ENCODE measurements at regions not wholly inside any gene's neighbourhood (a gene's known extent, or its start where the extent isn't known, plus 50 kb on each side); places are given as distances from the start of the nearest gene placed in this dataset.
A peak's percentile ranks its signal among the peaks of the same experiment; 100 is the strongest.
"Not testable (repeated sequence)": the region's sequence is repeated elsewhere in the genome, so short reads cannot be mapped to it uniquely, and the experiment has no call there.

DNA sequence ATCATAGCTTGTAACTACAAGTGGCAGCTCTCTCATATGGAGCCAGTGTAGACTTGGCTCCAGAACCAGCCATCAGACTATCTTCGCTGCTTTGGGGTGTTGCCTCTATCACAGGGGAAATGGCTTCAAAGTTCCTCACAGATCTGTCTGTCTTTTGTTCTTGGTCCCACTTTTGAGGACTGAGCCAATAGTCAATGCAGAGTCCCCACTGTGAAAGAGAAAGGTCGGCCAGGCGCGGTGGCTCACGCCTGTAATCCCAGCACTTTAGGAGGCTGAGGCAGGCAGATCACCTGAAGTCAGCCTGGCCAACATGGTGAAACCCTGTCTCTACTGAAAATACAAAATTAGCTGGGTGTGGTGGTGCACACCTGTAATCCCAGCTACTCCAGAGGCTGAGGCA is 86.9 kb upstream of the FZD7 start:
- DNase-seq (ENCODE audit: low read depth), result not testable (repeated sequence)

DNA sequence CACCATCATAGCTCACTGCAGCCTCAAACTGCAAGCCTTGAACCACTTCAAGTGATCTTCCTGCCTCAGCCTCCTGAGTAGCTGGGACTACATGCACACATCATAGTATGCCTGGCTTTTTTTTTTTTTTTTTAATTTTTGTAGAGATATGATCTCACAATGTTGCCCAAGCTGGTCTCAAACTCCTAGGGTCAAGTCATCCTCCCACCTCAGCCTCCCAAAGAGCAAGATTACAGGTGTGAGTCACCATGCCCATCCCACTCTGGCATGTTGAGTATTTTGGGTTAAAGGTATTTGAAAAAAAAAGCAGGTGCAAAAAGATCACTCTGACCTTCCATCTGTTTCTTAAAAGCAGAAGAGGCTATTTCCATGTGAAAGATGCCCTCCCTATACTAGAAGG is 86.4 kb upstream of the FZD7 start:
- DNase-seq (ENCODE audit: low read depth), result no peak

- no peak for DNase-seq (ENCODE audit: low read depth)
Observed at GRCh38 chr2:201949181-201949926, 84.3 kb upstream of the FZD7 start.

- DNase-seq (ENCODE audit: low read depth), result no peak
Observed at GRCh38 chr2:201949927-201950246, 83.8 kb upstream of the FZD7 start.

DNA sequence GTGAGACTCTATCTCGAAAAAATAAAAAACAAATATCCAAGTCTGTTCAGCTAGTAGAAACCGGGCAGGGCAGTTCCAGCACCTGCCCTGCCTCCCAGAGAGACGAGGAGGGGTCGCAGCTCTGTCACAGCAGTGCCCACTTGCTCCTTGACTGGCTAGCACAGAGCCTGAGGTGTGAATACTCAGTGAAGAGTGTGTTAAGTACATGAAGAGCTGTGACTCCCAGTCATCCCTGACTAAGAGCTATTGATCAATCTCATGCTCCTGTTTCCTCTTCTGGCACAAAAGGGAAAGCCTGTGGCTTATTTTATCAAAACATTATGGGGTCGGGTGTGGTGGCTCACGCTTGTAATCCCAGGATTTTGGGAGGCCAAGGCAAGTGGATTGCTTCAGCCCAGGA is 83.0 kb upstream of the FZD7 start:
- DNase-seq (ENCODE audit: low read depth), result peak; percentile 50

GRCh38 chr2:201952187-201952586 is 81.5 kb upstream of the FZD7 start:
- DNase-seq (ENCODE audit: low read depth), result no peak

DNA sequence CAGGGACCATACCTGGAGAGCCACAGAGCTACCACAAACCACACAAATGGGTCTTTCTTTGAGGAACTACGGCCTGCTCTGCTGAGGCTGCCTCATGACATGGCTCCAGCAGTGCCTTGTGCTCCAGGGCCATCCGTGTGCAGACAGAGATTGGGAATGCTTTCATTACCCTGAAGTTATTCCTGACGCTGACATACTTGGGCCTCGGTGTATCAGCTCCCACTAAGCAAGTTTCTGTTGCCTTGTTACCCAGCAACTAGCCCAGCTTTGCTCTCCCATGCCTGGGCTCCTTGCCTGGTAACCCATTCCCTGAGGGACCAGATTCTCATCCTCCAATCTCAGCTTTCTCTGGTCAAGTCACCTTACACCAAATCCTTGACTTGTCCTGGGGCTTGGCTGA is 80.3 kb upstream of the FZD7 start:
- DNase-seq (ENCODE audit: low read depth), result no peak

DNA sequence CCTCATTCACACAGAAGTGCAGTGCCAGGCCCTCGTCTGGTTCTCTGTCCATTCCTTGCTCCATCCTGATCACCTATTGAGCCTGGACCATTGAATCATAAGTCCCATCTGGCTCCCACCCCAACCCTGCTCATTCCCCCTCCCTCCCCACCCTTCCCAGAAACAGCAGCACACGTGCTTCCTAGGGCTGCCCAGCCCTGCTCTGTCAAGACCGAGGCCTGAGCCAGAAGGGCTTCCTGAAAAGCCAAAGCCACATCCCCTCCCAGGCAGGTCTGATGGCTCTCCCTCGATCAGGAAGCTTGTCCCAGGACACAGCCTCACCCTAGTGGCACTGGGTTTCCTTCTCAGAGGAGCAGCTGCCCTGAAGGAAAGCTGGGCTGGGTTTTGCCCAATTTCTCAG is 79.8 kb upstream of the FZD7 start:
- no peak for DNase-seq (ENCODE audit: low read depth)

DNA sequence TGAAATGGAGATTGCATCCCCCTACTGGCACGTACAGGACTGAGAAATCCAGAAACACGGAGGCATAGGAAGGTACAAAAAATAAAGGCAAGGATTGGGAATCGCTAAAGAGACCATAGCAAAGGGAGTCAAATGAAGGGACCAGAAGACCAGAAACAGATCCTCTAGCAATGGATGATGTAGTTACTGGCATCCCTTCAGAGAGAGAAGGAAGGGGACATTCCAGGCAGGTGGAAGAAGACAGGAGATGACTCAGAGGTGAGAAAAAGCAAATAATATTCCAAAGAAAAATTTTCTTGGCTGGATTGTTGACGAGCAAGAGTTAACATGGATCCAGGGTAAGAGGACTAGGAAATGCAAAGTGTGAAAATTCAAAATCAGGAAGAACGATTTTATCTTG is 78.4 kb upstream of the FZD7 start:
- no peak for DNase-seq (ENCODE audit: low read depth)

DNA sequence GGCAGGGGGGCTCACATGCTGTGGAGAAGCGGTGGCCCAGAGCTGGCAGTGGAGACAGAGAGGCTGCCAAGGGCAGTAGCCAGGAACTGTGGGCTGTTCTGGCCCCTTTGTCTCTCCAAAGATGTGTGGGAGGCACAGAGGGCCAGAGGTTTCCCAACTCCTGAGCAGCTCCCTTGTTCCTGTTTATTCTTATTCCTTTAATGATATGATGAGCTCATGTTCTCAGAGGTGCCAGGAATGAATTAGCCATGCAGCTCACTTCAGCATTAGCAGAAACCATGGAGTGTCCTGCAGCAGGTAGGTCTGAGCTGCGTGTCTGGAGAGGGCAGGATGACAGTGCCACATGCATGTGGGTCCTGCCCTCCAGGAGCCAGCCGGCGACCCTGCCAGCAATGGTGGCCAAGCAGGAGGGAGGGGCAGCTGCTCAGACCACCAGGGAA is 77.9 kb upstream of the FZD7 start:
- DNase-seq (ENCODE audit: low read depth), result no peak

DNA sequence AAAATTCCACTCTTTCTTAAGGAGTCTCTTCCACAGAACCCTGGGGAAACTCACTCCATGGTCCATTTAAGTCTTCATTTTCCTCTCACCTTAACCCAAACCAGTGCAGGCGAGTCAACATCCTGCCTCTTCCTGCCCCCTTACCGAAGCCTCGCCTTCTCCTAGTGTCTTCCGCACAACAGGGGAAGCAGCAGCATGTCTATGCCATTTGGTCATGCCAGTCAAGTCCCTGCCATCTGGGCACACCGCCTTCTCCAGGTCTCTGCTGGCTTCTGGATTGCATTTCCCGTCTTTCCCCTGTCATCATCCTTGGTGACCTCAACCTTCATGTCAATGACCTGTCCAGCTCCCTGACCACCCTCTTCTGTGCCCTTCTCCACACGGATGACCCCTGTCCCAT is 77.3 kb upstream of the FZD7 start:
- DNase-seq (ENCODE audit: low read depth), result no peak

- no peak for DNase-seq (ENCODE audit: low read depth)
Observed at GRCh38 chr2:201957091-201957490, 76.6 kb upstream of the FZD7 start.

- DNase-seq (ENCODE audit: low read depth), result no peak
Observed at GRCh38 chr2:201959198-201959597, 74.5 kb upstream of the FZD7 start.

DNA sequence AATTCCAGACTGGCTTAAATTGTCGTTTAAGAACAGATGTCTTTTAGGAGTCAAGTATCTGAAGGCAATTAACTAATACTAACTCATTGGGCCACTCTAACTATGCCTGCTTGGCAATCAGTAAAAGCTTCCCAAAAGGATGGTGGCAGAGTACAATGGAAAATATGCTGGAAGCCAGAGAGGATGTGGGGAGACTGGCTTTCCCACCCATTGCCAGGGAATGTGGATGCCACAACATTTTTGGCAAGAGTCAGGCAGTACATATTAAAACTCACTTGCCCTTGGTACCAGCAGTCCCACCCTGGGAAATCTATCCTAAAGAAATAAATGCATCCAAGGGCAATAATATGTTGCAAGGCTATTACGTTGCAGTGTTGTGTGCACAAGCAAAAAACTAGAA is 74.0 kb upstream of the FZD7 start:
- DNase-seq (ENCODE audit: low read depth), result no peak

- DNase-seq (ENCODE audit: low read depth), result no peak
Observed at GRCh38 chr2:201960305-201960704, 73.3 kb upstream of the FZD7 start.

DNA sequence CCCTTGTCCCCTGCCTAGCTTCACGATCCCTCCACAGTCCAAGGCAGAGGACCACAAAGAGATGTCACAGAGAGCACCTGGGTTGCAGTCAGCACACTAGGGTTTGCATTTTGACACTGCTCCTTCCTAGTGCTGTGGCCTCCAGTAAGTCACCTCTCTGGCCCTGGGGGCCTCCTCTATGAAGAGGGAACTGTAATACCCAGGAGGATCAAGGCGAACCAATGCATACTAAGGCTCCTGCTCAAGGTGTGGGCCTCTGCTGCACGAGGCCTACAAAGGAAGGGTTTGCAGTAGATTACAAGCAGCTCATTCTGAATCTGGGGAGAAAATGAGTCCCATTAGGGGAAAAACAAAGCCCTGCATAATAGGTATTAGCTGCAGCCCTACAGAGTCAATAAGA is 72.3 kb upstream of the FZD7 start:
- no peak for DNase-seq (ENCODE audit: low read depth)

DNA sequence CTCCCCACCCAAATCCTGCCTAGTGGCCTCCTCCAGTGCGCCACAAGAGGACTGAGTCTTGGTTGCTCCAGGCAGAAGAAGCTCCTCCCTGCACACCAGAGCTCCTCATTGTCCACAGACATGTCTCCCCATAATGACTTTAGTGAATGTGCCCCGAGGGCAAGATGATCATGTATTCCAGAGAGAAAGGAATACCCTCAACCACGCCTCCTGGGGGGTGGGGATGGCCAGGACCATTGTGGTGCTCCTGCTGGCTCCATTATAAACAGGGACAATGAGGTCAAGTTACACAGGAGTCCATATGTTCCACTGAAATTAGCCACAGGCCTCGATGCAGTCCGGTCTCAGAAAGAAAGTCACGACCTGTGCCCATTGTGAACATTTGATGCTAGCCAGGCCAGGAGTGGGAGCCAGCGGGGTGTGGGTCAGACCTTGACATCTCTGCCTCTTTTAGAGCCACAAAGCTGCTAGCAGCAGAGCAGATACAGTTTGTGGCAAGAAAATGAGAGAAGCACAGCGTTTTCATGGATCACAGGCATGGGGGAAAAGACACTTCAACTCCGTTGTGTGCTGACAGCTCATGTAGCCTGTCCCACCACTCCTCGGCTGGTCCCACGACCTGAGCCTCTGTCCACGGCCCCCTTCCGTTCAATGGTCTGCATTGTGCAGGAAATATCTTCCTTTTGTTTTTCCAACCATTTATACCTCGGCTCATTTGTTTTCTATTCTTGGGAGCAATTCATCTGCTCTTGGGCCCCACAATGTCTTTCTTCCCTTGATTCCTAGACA is 70.7 kb upstream of the FZD7 start:
- DNase-seq (ENCODE audit: low read depth), result no peak

- DNase-seq (ENCODE audit: low read depth), result no peak
Observed at GRCh38 chr2:201964011-201964410, 69.6 kb upstream of the FZD7 start.

- DNase-seq (ENCODE audit: low read depth), result no peak
Observed at GRCh38 chr2:201964631-201965206, 68.9 kb upstream of the FZD7 start.

GRCh38 chr2:201965550-201965949 is 68.1 kb upstream of the FZD7 start:
- DNase-seq (ENCODE audit: low read depth), result peak; percentile 17

DNA sequence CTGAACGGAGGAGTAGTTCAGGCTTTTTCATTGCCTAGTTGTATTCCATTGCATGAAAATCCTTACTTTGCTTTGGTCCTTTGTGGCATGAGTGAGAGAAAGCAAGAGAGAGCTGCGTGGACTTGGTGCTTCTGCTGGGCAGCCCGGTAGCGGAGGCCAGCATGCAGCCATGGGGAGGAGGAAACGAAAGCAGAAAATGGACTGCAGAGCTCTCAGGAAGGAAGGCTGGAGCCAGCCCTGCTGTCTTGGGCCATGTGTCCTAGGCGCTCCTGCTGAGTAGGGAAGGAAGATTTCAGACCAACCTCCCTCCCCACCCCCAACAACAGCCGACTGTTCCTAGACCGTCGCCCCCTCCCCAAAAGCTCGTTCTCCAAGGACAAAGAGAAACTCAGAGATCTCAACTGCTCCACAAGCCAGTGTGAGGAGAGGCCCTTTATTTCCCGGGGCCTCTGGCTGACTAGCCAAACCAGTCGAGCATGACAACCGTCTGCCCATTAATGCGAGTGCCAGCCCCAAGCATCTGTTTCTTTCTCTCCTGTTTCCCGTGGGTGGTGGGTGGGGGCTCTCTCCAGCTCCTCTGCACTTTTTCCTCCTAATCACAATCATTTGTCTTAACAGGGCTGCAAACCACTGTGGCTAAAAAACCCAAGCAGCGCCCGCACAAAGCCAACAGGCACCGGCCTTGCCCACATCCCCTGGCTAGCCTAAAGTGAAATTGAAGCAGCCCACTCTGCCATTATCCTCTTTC is 66.8 kb upstream of the FZD7 start:
- no peak for DNase-seq (ENCODE audit: low read depth)

GRCh38 chr2:201968050-201968449 is 65.6 kb upstream of the FZD7 start:
- no peak for DNase-seq (ENCODE audit: low read depth)

DNA sequence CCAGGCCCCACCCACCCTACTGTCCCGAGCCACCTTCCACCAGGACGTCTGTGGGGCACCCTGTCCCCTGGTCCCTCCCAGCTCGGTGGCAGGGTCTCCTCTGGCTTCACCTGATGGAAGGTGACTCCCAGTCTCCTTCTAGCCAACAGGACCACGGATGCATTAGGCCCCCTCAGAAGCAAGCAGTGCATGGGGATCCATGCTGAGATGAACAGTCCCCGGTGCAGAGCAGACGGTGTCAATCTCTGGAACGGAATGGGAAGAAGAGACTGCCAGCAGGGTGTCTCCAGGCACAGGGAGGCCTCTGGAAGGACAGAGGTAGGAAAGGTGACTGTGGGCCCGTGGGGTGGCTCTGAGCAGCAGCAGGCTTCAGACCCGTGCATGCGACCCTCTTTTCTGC is 65.2 kb upstream of the FZD7 start:
- DNase-seq (ENCODE audit: low read depth), result no peak
